OCI-LY3 (cell line): ENCODE measurements at regions not wholly inside any gene's neighbourhood (a gene's known extent, or its start where the extent isn't known, plus 50 kb on each side); places are given as distances from the start of the nearest gene placed in this dataset.

Experiments used
- EZH2phosphoT487 ChIP-seq: fragments of 200-600 bp; shearing (Covaris generic); IDR thresholded peaks from 2 replicates; pipeline ENCODE4 v1.6.1; 2018; ENCODE audit warnings: antibody characterized with exemption, mixed run types, low read depth
- TF ChIP-seq, protein P1 (sequence below): fragments of 200-600, 300-600 bp; sonication (generic); IDR thresholded peaks from 2 replicates; pipeline ENCODE4 v1.5.1; 2014; ENCODE audit warnings: antibody characterized with exemption, low read length, low read depth

DNA sequence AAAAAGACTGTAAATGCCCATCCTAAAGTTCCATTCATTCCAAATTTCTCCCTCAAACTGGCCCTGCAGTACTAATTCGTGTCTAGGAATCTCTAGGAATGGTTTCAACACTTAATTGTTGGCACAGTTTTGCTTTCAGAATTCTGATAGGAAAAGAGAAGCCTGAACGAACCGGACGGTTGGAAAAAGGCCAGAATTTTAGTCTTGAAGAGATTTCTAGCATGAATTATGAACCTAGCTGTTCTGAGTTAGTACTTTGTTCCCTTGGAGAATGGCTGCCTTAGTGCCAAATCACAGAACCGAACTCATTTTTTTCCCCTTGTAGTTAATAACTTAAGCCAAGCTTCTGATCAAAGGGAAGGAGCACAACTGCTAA lies 262.6 kb downstream of the ADAMTS20 start:
- TF ChIP-seq, protein P1, sequence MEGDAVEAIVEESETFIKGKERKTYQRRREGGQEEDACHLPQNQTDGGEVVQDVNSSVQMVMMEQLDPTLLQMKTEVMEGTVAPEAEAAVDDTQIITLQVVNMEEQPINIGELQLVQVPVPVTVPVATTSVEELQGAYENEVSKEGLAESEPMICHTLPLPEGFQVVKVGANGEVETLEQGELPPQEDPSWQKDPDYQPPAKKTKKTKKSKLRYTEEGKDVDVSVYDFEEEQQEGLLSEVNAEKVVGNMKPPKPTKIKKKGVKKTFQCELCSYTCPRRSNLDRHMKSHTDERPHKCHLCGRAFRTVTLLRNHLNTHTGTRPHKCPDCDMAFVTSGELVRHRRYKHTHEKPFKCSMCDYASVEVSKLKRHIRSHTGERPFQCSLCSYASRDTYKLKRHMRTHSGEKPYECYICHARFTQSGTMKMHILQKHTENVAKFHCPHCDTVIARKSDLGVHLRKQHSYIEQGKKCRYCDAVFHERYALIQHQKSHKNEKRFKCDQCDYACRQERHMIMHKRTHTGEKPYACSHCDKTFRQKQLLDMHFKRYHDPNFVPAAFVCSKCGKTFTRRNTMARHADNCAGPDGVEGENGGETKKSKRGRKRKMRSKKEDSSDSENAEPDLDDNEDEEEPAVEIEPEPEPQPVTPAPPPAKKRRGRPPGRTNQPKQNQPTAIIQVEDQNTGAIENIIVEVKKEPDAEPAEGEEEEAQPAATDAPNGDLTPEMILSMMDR = no peak
- TF ChIP-seq EZH2phosphoT487 = no peak
